ENCODE measurements at regions not wholly inside any gene's neighbourhood (a gene's known extent, or its start where the extent isn't known, plus 50 kb on each side); places are given as distances from the start of the nearest gene placed in this dataset.

GRCh38 chr11:96643173-96643572, 253.4 kb downstream of the JRKL start:
- BruUV-seq (replicated peaks), result no TSS peak
- TF ChIP-seq CTCF (IDR thresholded peaks at IDR 0.05; ENCODE audit: insufficient read depth in 1 of 2, low read depth in 1 of 2, low read length in 1 of 2, severe bottlenecking in 1 of 2, unreplicated experiment in 1 of 2), result no peak
- no peak for DNase-seq
- Histone ChIP-seq H3K27me3 (replicated peaks; ENCODE audit: control insufficient read depth, insufficient read depth, low read length) (no peaks in the 10 kb centered on the region), H3K4me1 (peaks cover 34% of the 10 kb centered on the region), H3K36me3 (ENCODE audit: control insufficient read depth, insufficient read depth, low read length) (no peaks in the 10 kb centered on the region), H3K9me3 (peaks cover 19% of the 10 kb centered on the region), H3K4me3 (ENCODE audit: low read depth, low read length) (no peak overlapping the region)
- Mint-ChIP-seq H3K4me3 (ENCODE audit: unreplicated experiment) (no peak overlapping the region), H3K27me3 (ENCODE audit: insufficient read depth, unreplicated experiment) (no peaks in the 10 kb centered on the region), H3K27ac (ENCODE audit: unreplicated experiment) (peak overlapping the region; percentile 80), H3K36me3 (ENCODE audit: insufficient read depth, unreplicated experiment) (peaks cover 9% of the 10 kb centered on the region), H3K9me3 (ENCODE audit: unreplicated experiment) (peaks cover 20% of the 10 kb centered on the region), H3K4me1 (ENCODE audit: low read depth, unreplicated experiment) (peaks cover 39% of the 10 kb centered on the region)
- ChIA-PET POLR2A (no interaction called here), CTCF (no interaction called here)
- intact Hi-C loops (cut with micrococcal nuclease; ENCODE audit: unreplicated experiment), result no loop called here

GRCh38 chr11:96647621-96648020, 257.8 kb downstream of the JRKL start:
- no peak overlapping the region for H3K4me3 Mint-ChIP-seq (ENCODE audit: unreplicated experiment)
- H3K36me3 Mint-ChIP-seq (ENCODE audit: insufficient read depth, unreplicated experiment), result no peaks in the 10 kb centered on the region
- intact Hi-C loops (cut with micrococcal nuclease; ENCODE audit: unreplicated experiment), result no loop called here
- no peaks in the 10 kb centered on the region for H3K27me3 Mint-ChIP-seq (ENCODE audit: insufficient read depth, unreplicated experiment)
- Histone ChIP-seq H3K4me3 (ENCODE audit: low read depth, low read length) (no peak overlapping the region), H3K9me3 (peaks cover 7% of the 10 kb centered on the region; the same call in 1 of the 2 replicates), H3K36me3 (ENCODE audit: control insufficient read depth, insufficient read depth, low read length) (no peaks in the 10 kb centered on the region), H3K4me1 (peaks cover 3% of the 10 kb centered on the region), H3K27me3 (replicated peaks; ENCODE audit: control insufficient read depth, insufficient read depth, low read length) (no peaks in the 10 kb centered on the region)
- no peak for DNase-seq
- H3K4me1 Mint-ChIP-seq (ENCODE audit: low read depth, unreplicated experiment), result peaks cover 5% of the 10 kb centered on the region
- TF ChIP-seq CTCF (IDR thresholded peaks at IDR 0.05; ENCODE audit: insufficient read depth in 1 of 2, low read depth in 1 of 2, low read length in 1 of 2, severe bottlenecking in 1 of 2, unreplicated experiment in 1 of 2), result no peak
- no peaks in the 10 kb centered on the region for H3K9me3 Mint-ChIP-seq (ENCODE audit: unreplicated experiment)
- no TSS peak for BruUV-seq (replicated peaks)
- no peak overlapping the region for H3K27ac Mint-ChIP-seq (ENCODE audit: unreplicated experiment)
- CTCF ChIA-PET, result no interaction called here
- POLR2A ChIA-PET, result no interaction called here

GRCh38 chr11:96648991-96649390, 259.2 kb downstream of the JRKL start:
- no peaks in the 10 kb centered on the region for H3K9me3 Mint-ChIP-seq (ENCODE audit: unreplicated experiment)
- intact Hi-C loops (cut with micrococcal nuclease; ENCODE audit: unreplicated experiment), result no loop called here
- ChIA-PET CTCF (no interaction called here), POLR2A (no interaction called here)
- H3K4me1 Mint-ChIP-seq (ENCODE audit: low read depth, unreplicated experiment), result no peaks in the 10 kb centered on the region
- no peaks in the 10 kb centered on the region for H3K36me3 Mint-ChIP-seq (ENCODE audit: insufficient read depth, unreplicated experiment)
- DNase-seq, result no peak
- no TSS peak for BruUV-seq (replicated peaks)
- no peaks in the 10 kb centered on the region for H3K27me3 Mint-ChIP-seq (ENCODE audit: insufficient read depth, unreplicated experiment)
- H3K4me3 Mint-ChIP-seq (ENCODE audit: unreplicated experiment), result no peak overlapping the region
- no peaks in the 10 kb centered on the region for H3K9me3 ChIP-seq
- H3K27ac Mint-ChIP-seq (ENCODE audit: unreplicated experiment), result no peak overlapping the region
- no peaks in the 10 kb centered on the region for H3K36me3 ChIP-seq (ENCODE audit: control insufficient read depth, insufficient read depth, low read length)
- H3K4me1 ChIP-seq, result no peaks in the 10 kb centered on the region
- no peak for TF ChIP-seq CTCF (IDR thresholded peaks at IDR 0.05; ENCODE audit: insufficient read depth in 1 of 2, low read depth in 1 of 2, low read length in 1 of 2, severe bottlenecking in 1 of 2, unreplicated experiment in 1 of 2)
- no peak overlapping the region for H3K4me3 ChIP-seq (ENCODE audit: low read depth, low read length)
- H3K27me3 ChIP-seq (replicated peaks; ENCODE audit: control insufficient read depth, insufficient read depth, low read length), result no peaks in the 10 kb centered on the region
